Astrocyte (in vitro differentiated cells and primary cell): ENCODE measurements at regions not wholly inside any gene's neighbourhood (a gene's known extent, or its start where the extent isn't known, plus 50 kb on each side); places are given as distances from the start of the nearest gene placed in this dataset.

Experiments used
- CTCF ChIP-seq: IDR thresholded peaks from 2 replicates; pipeline ENCODE4 v1.5.1; 2011; ENCODE audit warnings: low read depth, mild to moderate bottlenecking, inconsistent platforms, low read length, moderate library complexity; ENCODE audit not compliant: insufficient read depth
- EZH2 ChIP-seq: IDR thresholded peaks from 2 replicates; pipeline ENCODE4 v1.6.1; 2012; ENCODE audit warnings: mild to moderate bottlenecking, low read length, inconsistent platforms; ENCODE audit not compliant: insufficient read depth

GRCh38 chr5:53785924-53786323 lies 225.5 kb downstream of the NDUFS4 start:
- TF ChIP-seq CTCF = no peak
- no peak for TF ChIP-seq EZH2
